ENCODE measurements at regions not wholly inside any gene's neighbourhood (a gene's known extent, or its start where the extent isn't known, plus 50 kb on each side); places are given as distances from the start of the nearest gene placed in this dataset.

- TF ChIP-seq CTCF (IDR thresholded peaks at IDR 0.05; ENCODE audit: low read depth, low read length, missing input control) (no peak), RAD21 (IDR thresholded peaks at IDR 0.05) (no peak), REST (IDR thresholded peaks at IDR 0.05) (no peak), ZBTB33 (IDR thresholded peaks at IDR 0.05) (no peak), MAX (IDR thresholded peaks at IDR 0.05) (no peak), TAF1 (conservative IDR thresholded peaks at IDR 0.05) (no peak), SP1 (IDR thresholded peaks at IDR 0.05) (no peak)
These were observed 131.8 kb downstream of the TWIST2 start for GRCh38 chr2:238979636-238980035.
